H1 (cell line): ENCODE measurements at regions not wholly inside any gene's neighbourhood (a gene's known extent, or its start where the extent isn't known, plus 50 kb on each side); places are given as distances from the start of the nearest gene placed in this dataset.

Experiments used
- CTCF ChIA-PET: fragments of 300-600 bp; sonication (Branson Sonifier 250); formaldehyde crosslinking; loops from one replicate; lab custom pipeline; 2021; ENCODE audit not compliant: partially characterized antibody; lab: Charles Lee
- POLR2A ChIA-PET: fragments of 300-600 bp; sonication (Branson Sonifier 250); formaldehyde crosslinking; loops from one replicate; lab custom pipeline; 2021; ENCODE audit warnings: inconsistent platforms; ENCODE audit not compliant: partially characterized antibody; lab: Charles Lee
- DNase-seq, 2 experiments: peaks; one replicate each; pipeline versions ENCODE4 v3.0.0 to v3.0.0-alpha.2; 2010 to 2022; ENCODE audit warnings: low spot score in 2 of 2, low read depth in 1 of 2, mixed read lengths in 1 of 2
- FAIRE-seq: peaks from 2 replicates; lab custom pipeline; 2011; peaks lifted over from hg19 to GRCh38; lab: Jason Lieb, UNC
- H2AFZ ChIP-seq: 2 replicates; pipeline ENCODE4 v1.8.1; 2012; ENCODE audit warnings: low read length, inconsistent platforms
- H2AK5ac ChIP-seq: 2 replicates; pipeline ENCODE4 v1.6.1; 2013; ENCODE audit warnings: low read depth, low read length
- H2BK120ac ChIP-seq: replicated peaks from 2 replicates; pipeline ENCODE3; 2013; ENCODE audit warnings: low read depth, low read length, inconsistent platforms
- H2BK12ac ChIP-seq: 2 replicates; pipeline ENCODE4 v1.6.1; 2013; ENCODE audit warnings: low read depth, low read length
- H2BK15ac ChIP-seq: 2 replicates; pipeline ENCODE4 v1.6.1; 2013; ENCODE audit warnings: low read length
- H2BK20ac ChIP-seq: 2 replicates; pipeline ENCODE4 v1.6.1; 2013; ENCODE audit warnings: low read length
- H2BK5ac ChIP-seq: 2 replicates; pipeline ENCODE4 v1.6.1; 2013; ENCODE audit warnings: low read depth, low read length
- H3K14ac ChIP-seq: 2 replicates; pipeline ENCODE4 v1.6.1; 2013; ENCODE audit warnings: inconsistent platforms; ENCODE audit not compliant: insufficient read length
- H3K18ac ChIP-seq: 2 replicates; pipeline ENCODE4 v1.6.1; 2013; ENCODE audit warnings: low read length; ENCODE audit errors: extremely low read depth
- H3K23ac ChIP-seq: 2 replicates; pipeline ENCODE4 v1.6.1; 2013; ENCODE audit warnings: inconsistent platforms; ENCODE audit not compliant: insufficient read length
- H3K23me2 ChIP-seq: 2 replicates; pipeline ENCODE4 v1.6.1; 2013; ENCODE audit warnings: low read depth, low read length
- H3K27ac ChIP-seq: 2 replicates; pipeline ENCODE4 v1.6.1; 2011; ENCODE audit warnings: low read depth, low read length, inconsistent platforms
- H3K27me3 ChIP-seq, 4 experiments: replicated peaks in 1 of 4; 1 replicate in 1 of 4; 2 replicates in 3 of 4; pipeline versions ENCODE4 v1.6.1 to v1.8.1; 2011 to 2013; ENCODE audit warnings: low read length in 3 of 4, mild to moderate bottlenecking in 3 of 4, inconsistent platforms in 2 of 4, mixed read lengths in 2 of 4, moderate library complexity in 1 of 4; ENCODE audit not compliant: control insufficient read depth in 3 of 4, insufficient read depth in 3 of 4; ENCODE audit errors: extremely low read depth in 1 of 4
- H3K36me3 ChIP-seq, 4 experiments: 2 replicates each; pipeline versions ENCODE4 v1.6.1 to v1.8.1; 2011 to 2013; ENCODE audit warnings: mild to moderate bottlenecking in 4 of 4, low read length in 3 of 4, moderate library complexity in 2 of 4, control low read depth in 1 of 4, inconsistent platforms in 1 of 4; ENCODE audit not compliant: insufficient read depth in 4 of 4, control insufficient read depth in 2 of 4
- H3K4ac ChIP-seq: replicated peaks from 2 replicates; pipeline ENCODE3; 2013; ENCODE audit warnings: low read length, low read depth, mixed read lengths, inconsistent platforms; ENCODE audit not compliant: insufficient read length
- H3K4me1 ChIP-seq, 4 experiments: replicated peaks in 1 of 4; 1 replicate in 1 of 4; 2 replicates in 3 of 4; pipeline versions ENCODE4 v1.6.1 to v1.8.1; 2011 to 2013; ENCODE audit warnings: low read length in 3 of 4, inconsistent platforms in 2 of 4, mixed read lengths in 1 of 4; ENCODE audit not compliant: insufficient read depth in 4 of 4, control insufficient read depth in 3 of 4
- H3K4me2 ChIP-seq, 2 experiments: 2 replicates each; pipeline versions ENCODE4 v1.6.1 to v1.8.1; 2011 to 2013; ENCODE audit warnings: low read depth in 2 of 2, low read length in 2 of 2, control low read depth in 1 of 2, inconsistent platforms in 1 of 2, mild to moderate bottlenecking in 1 of 2; ENCODE audit not compliant: insufficient read depth in 1 of 2
- H3K4me3 ChIP-seq, 4 experiments: fragments of 200-600, 300-600 bp in 1 of 4; sonication (generic), shearing (Covaris generic), sonication (Bioruptor Twin) in 1 of 4; 2 replicates each; pipeline versions ENCODE4 v1.5.1 to v1.8.1; 2011 to 2016; ENCODE audit warnings: low read length in 4 of 4, low read depth in 3 of 4, control low read depth in 2 of 4, inconsistent platforms in 2 of 4, mild to moderate bottlenecking in 2 of 4, mixed read lengths in 1 of 4, moderate library complexity in 1 of 4; ENCODE audit not compliant: insufficient read depth in 2 of 4; ENCODE audit errors: extremely low read depth in 1 of 4
- H3K56ac ChIP-seq: replicated peaks from 2 replicates; pipeline ENCODE3; 2013; ENCODE audit warnings: low read depth, mild to moderate bottlenecking, mixed read lengths, low read length, inconsistent platforms; ENCODE audit not compliant: insufficient read length
- H3K79me1 ChIP-seq: 2 replicates; pipeline ENCODE4 v1.6.1; 2013; ENCODE audit warnings: low read depth, low read length, control low read depth
- H3K79me2 ChIP-seq, 2 experiments: 2 replicates each; pipeline versions ENCODE4 v1.6.1 to v1.8.1; 2012 to 2013; ENCODE audit warnings: low read length in 2 of 2, mild to moderate bottlenecking in 2 of 2, inconsistent platforms in 1 of 2; ENCODE audit not compliant: insufficient read depth in 2 of 2, control insufficient read depth in 1 of 2
- H3K9ac ChIP-seq, 4 experiments: replicated peaks in 1 of 4; 1 replicate in 1 of 4; 2 replicates in 3 of 4; pipeline versions ENCODE4 v1.6.1 to v1.8.1; 2011 to 2013; ENCODE audit warnings: low read depth in 3 of 4, low read length in 3 of 4, control low read depth in 2 of 4, mild to moderate bottlenecking in 2 of 4, moderate library complexity in 2 of 4, inconsistent platforms in 1 of 4; ENCODE audit errors: extremely low read depth in 1 of 4
- H3K9me3 ChIP-seq, 2 experiments: 2 replicates each; pipeline versions ENCODE4 v1.6.1 to v1.8.1; 2012 to 2013; ENCODE audit warnings: mild to moderate bottlenecking in 2 of 2, moderate library complexity in 2 of 2, control low read depth in 1 of 2, inconsistent platforms in 1 of 2, low read depth in 1 of 2, low read length in 1 of 2, mixed read lengths in 1 of 2; ENCODE audit not compliant: insufficient read depth in 2 of 2
- H4K20me1 ChIP-seq, 2 experiments: replicated peaks in 1 of 2; 2 replicates each; pipeline versions ENCODE3 to v1.8.1; 2011 to 2013; ENCODE audit warnings: inconsistent platforms in 2 of 2, low read length in 2 of 2, mild to moderate bottlenecking in 1 of 2; ENCODE audit not compliant: insufficient read depth in 2 of 2, control insufficient read depth in 1 of 2
- H4K5ac ChIP-seq: 2 replicates; pipeline ENCODE4 v1.6.1; 2013; ENCODE audit warnings: low read length, low read depth, mixed read lengths, inconsistent platforms; ENCODE audit not compliant: insufficient read length
- H4K8ac ChIP-seq: 2 replicates; pipeline ENCODE4 v1.8.0; 2013; ENCODE audit warnings: mild to moderate bottlenecking, moderate library complexity, low read length, inconsistent platforms; ENCODE audit not compliant: insufficient read depth; ENCODE audit errors: extremely low read depth
- H4K91ac ChIP-seq: replicated peaks from 2 replicates; pipeline ENCODE3; 2013; ENCODE audit warnings: low read length, mixed read lengths, inconsistent platforms; ENCODE audit not compliant: insufficient read length
- NANOG ChIP-seq: IDR thresholded peaks from 2 replicates; pipeline ENCODE4 v1.6.1; 2011; ENCODE audit warnings: low read length, low read depth, mild to moderate bottlenecking, inconsistent platforms; ENCODE audit not compliant: insufficient read depth, poor library complexity, severe bottlenecking
- TEAD4 ChIP-seq: IDR thresholded peaks from 2 replicates; pipeline ENCODE4 v1.6.1; 2012; ENCODE audit warnings: low read depth, low read length, inconsistent platforms, mixed read lengths
- WGBS, 2 experiments: shearing (Covaris generic) in 1 of 2; methylation state at CpG; one replicate each; pipeline versions ENCODE4 v1.1.6 to v1.1.7; 2013 to 2015; ENCODE audit warnings: low lambda C conversion rate in 2 of 2, mixed read lengths in 2 of 2, inconsistent platforms in 1 of 2, low coverage in 1 of 2, missing lambda C conversion rate in 1 of 2; ENCODE audit not compliant: insufficient replicate concordance in 2 of 2, insufficient coverage in 1 of 2, insufficient read length in 1 of 2; ENCODE audit errors: extremely low coverage in 1 of 2, missing lambda C conversion rate in 1 of 2; 5-methylcytosine and 5-hydroxymethylcytosine counted together

GRCh38 chr15:31830591-31830990 lies 199.7 kb upstream of the CHRNA7 start:
- Histone ChIP-seq H3K23ac (no peak overlapping the region), H3K4ac (no peak overlapping the region), H3K23me2 (no peaks in the 10 kb centered on the region; the same call in 1 of the 2 replicates), H2AFZ (no peak overlapping the region), H3K79me2 (no peaks in the 10 kb centered on the region), H3K18ac (no peak overlapping the region), H3K4me1 (no peaks in the 10 kb centered on the region), H2BK12ac (no peak overlapping the region), H4K20me1 (no peaks in the 10 kb centered on the region), H3K4me2 (no peak overlapping the region), H4K5ac (no peak overlapping the region), H3K27ac (no peak overlapping the region), H2AK5ac (no peak overlapping the region), H2BK5ac (no peak overlapping the region), H3K9ac (no peak overlapping the region), H2BK20ac (no peak overlapping the region), H3K14ac (no peak overlapping the region), H3K27me3 (no peaks in the 10 kb centered on the region), H3K79me1 (no peaks in the 10 kb centered on the region), H4K8ac (no peak overlapping the region), H2BK15ac (no peak overlapping the region), H3K9me3 (peaks cover 8 to 9% of the 10 kb centered on the region in 2 experiments; a peak in 2 of 4 replicates), H3K36me3 (no peaks in the 10 kb centered on the region), H3K4me3 (no peak overlapping the region), H4K91ac (no peak overlapping the region), H3K56ac (no peak overlapping the region), H2BK120ac (no peak overlapping the region)
- no peak for TF ChIP-seq NANOG
- TF ChIP-seq TEAD4: no peak
- no peak for FAIRE-seq
- DNase-seq: no peak
- ChIA-PET CTCF (no interaction called here), POLR2A (interaction anchor here (0.7 kb wide), 1 partner anchor 10 kb away, joined by 3 read pairs; no protein-coding TSS in a partner anchor)
- 83% methylated on average over 1 of the region's 1 CpG; no CpG with 5 or more reads in 1 of the 2 experiments for WGBS, 2 experiments
